ENCODE measurements at regions not wholly inside any gene's neighbourhood (a gene's known extent, or its start where the extent isn't known, plus 50 kb on each side); places are given as distances from the start of the nearest gene placed in this dataset.
"Not testable (repeated sequence)": the region's sequence is repeated elsewhere in the genome, so short reads cannot be mapped to it uniquely, and the experiment has no call there.

DNA sequence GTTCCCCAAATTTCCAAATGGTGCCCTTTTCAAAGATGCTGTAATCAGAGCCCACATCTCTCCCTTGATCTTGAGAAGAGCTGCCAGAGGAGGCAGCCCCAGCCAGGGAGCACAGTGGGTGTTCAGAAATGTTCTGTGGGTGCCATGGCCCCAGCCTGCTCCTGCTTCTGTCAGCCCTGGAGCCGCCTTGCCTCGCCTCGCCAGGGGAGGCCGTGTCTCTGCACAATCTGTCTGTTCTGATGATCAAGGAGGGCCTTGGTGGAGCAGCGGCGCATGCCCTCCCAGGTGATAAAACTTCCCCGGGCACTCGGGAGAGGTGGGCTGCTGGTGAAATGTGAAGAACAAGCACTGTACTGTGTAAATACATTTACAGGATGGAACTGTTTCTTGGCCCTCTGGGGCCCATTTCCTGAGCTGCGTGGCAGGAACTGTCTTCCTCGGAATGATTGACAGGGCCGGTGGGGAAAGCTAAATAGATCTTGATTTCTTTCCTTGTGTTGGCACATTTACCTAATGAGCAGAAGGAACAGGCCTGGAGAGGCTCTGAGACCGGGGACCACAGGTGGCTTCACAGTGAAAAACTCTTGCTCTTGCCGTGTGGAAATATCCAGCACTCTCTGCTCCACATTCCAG lies 207.8 kb upstream of the PODXL start:
- H3K27ac ChIP-seq = no peak overlapping the region
- TF ChIP-seq, protein P1, sequence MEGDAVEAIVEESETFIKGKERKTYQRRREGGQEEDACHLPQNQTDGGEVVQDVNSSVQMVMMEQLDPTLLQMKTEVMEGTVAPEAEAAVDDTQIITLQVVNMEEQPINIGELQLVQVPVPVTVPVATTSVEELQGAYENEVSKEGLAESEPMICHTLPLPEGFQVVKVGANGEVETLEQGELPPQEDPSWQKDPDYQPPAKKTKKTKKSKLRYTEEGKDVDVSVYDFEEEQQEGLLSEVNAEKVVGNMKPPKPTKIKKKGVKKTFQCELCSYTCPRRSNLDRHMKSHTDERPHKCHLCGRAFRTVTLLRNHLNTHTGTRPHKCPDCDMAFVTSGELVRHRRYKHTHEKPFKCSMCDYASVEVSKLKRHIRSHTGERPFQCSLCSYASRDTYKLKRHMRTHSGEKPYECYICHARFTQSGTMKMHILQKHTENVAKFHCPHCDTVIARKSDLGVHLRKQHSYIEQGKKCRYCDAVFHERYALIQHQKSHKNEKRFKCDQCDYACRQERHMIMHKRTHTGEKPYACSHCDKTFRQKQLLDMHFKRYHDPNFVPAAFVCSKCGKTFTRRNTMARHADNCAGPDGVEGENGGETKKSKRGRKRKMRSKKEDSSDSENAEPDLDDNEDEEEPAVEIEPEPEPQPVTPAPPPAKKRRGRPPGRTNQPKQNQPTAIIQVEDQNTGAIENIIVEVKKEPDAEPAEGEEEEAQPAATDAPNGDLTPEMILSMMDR (conservative IDR thresholded peaks at IDR 0.05) = no peak

DNA sequence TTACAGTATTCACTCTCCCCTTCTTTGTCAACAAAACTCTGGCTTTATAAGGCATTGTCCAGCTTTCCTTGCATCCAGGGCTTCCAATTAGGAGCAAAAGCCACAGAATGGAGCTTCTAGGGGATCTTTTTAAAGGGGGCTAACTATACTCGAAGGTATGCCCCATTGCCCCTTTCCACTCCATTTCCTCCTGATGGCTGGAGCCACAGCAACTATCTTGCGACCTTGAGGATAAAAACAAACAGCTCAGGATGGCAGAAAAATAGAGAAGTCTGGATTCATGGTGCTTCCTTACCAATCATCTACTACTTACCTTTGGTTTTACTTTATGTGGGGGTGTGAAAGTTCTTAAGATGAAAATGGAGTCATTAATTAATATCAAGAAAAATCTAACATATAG lies 206.3 kb upstream of the PODXL start:
- no peak overlapping the region for H3K27ac ChIP-seq
- TF ChIP-seq, protein P1 (conservative IDR thresholded peaks at IDR 0.05) = no peak

DNA sequence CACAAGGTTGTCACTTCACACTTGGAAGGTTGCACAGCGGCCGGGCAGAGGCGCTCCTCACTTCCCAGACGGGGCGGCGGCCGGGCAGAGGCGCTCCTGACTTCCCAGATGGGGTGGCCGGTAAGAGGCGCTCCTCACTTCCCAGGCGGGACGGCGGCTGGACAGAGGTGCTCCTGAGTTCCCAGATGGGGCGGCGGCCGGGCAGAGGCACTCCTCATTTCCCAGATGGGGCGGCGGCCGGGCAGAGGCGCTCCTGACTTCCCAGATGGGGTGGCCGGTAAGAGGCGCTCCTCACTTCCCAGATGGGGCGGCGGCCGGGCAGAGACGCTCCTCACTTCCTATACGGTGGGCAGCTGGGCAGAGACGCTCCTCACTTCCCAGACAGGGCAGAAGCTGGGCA lies 199.4 kb upstream of the PODXL start:
- not testable (repeated sequence) for H3K27ac ChIP-seq

DNA sequence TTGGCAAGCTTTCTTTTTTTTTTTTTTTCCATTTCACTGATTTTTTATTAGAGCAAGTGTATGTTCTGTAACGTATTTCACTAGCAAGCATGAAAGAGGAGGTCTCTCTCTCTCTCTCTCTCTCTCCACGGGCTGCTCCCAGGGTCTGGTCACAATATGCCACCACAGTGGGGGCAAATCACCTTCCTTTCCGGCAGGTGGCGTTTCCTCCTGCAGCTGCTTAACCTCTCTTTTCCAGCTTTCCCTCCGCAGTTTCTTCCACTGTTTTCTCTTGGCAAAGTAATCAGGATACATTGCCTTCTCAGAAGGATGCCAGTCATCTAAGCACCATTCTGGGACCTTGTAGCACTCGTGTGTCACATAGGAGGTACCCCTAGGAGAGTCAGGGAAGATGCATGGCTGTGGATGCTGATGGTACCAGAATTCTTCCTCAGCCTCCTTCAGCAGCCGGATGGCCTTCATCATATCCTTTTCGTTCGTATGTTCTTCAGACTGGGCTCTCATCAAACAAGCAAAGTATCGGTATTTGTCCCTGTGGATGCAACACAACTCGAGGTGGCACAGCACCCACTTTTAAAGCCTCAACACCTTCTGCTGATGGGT lies 197.3 kb upstream of the PODXL start:
- TF ChIP-seq, protein P1 (conservative IDR thresholded peaks at IDR 0.05) = peak; percentile 89
- no peak overlapping the region for H3K27ac ChIP-seq

DNA sequence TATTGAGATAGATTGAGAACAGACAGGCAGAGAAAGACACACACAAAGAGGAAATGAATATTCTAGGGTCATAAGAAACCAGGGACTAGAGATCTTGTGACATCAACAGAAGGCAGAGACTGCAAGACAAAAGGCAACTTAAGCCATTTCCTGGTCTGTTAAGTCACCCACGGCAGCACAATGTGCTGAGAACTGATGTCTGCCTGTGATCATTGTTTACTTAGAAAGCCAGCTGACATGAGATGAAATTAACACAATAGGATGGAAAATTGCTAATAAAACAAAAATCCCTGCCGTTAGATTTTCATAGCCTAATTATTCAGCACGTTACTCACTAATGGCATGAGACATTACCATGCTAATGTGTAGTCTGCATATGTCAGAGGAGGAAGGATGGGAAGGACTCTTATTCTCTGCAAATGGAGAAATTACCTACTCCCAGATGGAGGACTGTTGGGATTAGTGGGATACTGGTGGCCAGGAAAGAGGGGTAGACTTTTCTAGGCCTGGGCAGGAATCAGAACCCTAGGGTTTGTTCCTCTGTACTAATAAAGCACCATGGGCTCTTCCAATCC lies 191.3 kb upstream of the PODXL start:
- TF ChIP-seq, protein P1 (conservative IDR thresholded peaks at IDR 0.05) = no peak
- no peak overlapping the region for H3K27ac ChIP-seq

DNA sequence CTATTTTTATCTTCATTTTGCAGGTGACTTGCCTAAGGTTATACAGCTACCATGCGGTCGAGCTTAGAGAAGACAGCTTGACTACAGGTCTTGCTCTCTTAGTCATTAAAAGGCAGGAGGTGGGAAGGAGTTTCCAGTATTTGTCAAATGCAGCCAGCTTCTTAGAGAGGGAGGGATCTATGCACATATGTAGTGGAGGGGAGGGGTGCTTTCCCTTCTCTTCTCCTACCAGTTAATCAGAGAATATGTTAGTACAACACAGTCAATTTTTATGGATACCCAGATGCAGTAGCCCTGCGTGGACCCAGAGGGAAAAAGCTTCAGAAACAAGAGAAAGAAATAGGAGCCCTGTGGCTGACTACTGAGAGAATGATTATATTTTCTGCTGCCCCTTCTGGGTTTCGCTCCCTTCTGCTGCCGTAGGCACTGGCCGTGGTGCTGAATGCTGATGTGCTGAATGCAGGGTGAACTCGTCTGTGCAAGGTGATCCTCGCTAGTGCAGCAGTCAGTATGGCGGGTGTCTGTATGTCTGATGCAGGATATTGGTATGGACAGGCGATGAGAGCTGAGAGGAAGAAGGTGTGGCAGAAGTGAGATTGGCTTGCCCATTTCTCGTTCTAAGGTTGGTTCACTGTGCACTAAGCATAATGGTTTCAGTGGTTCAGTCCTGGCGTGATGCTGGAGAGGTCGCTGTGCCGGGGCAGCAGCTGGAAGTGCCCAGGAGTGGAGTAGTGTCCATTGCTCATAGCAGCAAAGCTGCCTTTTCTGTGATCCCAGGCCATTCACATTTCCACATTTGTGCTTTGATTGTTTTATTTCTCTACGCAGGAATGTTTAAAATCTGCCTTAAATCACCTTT lies 189.2 kb upstream of the PODXL start:
- H3K27ac ChIP-seq = no peak overlapping the region
- TF ChIP-seq, protein P1 (conservative IDR thresholded peaks at IDR 0.05) = no peak

DNA sequence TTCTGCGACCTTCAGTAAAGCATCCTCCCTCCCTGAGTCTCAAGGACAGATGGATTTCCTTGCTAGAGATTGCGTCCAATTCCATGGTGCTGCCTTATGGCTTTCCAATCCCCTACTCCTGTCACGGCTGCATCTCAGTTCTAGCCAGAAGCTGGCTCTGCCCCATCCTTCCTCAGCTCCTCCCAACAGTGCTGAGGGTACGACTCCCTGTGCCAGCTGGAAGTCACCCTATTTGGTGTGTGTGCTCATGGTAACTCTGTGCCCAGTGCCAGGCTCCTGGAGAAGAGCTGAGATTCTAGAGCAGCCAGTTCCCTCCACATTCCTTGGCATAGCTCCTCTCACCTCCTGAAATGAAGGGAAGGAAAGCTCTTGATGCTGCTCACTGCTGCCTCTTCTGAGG lies 185.0 kb upstream of the PODXL start:
- TF ChIP-seq, protein P1 (conservative IDR thresholded peaks at IDR 0.05) = no peak

More for the DNA sequence above, 185.0 kb upstream of the PODXL start:
- no peak overlapping the region for H3K27ac ChIP-seq
